Astrocyte (in vitro differentiated cells and primary cell): ENCODE measurements at regions not wholly inside any gene's neighbourhood (a gene's known extent, or its start where the extent isn't known, plus 50 kb on each side); places are given as distances from the start of the nearest gene placed in this dataset.

Experiments used
- EZH2 ChIP-seq: IDR thresholded peaks from 2 replicates; pipeline ENCODE4 v1.6.1; 2012; ENCODE audit warnings: mild to moderate bottlenecking, low read length, inconsistent platforms; ENCODE audit not compliant: insufficient read depth
- TF ChIP-seq, protein P1 (sequence below): IDR thresholded peaks from 2 replicates; pipeline ENCODE4 v1.5.1; 2011; ENCODE audit warnings: low read depth, mild to moderate bottlenecking, inconsistent platforms, low read length, moderate library complexity; ENCODE audit not compliant: insufficient read depth

DNA sequence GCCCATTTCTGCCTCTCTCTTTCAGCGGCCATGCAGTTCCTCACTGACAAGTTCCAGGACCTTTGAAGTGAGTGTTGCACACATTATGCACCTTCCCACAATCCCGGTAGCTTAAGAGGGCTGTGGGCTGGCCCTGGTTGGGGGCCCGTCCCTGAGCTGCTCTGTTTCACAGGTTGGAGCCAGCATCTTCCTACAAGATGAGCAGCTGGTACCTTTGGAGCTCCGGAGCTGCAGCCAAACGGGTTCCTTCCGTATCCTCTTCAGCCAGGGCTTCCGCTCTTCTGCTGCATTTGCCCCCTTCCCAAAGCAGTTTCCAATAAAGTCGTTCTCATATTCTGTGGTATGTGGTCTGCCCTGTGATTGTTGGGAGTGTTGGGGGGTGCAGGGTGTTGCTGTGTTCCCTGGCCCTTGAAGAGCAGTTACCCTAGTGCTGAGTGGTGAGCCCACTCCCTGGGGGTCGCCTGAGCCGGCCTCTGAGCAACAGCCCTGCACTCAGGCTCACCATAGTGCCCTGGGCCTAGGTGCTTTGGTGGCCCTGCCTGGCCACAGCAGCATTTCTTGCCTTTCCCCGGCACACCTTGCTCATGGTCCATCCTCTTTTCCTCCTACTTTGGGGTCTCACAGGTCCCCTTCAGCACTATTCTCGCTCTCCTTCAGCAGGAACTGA lies 60.4 kb downstream of the CXorf49B start:
- TF ChIP-seq EZH2, result no peak
- TF ChIP-seq, protein P1, sequence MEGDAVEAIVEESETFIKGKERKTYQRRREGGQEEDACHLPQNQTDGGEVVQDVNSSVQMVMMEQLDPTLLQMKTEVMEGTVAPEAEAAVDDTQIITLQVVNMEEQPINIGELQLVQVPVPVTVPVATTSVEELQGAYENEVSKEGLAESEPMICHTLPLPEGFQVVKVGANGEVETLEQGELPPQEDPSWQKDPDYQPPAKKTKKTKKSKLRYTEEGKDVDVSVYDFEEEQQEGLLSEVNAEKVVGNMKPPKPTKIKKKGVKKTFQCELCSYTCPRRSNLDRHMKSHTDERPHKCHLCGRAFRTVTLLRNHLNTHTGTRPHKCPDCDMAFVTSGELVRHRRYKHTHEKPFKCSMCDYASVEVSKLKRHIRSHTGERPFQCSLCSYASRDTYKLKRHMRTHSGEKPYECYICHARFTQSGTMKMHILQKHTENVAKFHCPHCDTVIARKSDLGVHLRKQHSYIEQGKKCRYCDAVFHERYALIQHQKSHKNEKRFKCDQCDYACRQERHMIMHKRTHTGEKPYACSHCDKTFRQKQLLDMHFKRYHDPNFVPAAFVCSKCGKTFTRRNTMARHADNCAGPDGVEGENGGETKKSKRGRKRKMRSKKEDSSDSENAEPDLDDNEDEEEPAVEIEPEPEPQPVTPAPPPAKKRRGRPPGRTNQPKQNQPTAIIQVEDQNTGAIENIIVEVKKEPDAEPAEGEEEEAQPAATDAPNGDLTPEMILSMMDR, result no peak
